NCI-H2029 (cell line): ENCODE measurements at regions not wholly inside any gene's neighbourhood (a gene's known extent, or its start where the extent isn't known, plus 50 kb on each side); places are given as distances from the start of the nearest gene placed in this dataset.

Experiments used
- DNase-seq: peaks from one replicate; lab custom pipeline; 2025; lab: John Stamatoyannopoulos, UW

- DNase-seq, result no peak
Measured at GRCh38 chr2:66382091-66382490, 52.8 kb upstream of the MEIS1 start.

GRCh38 chr2:66379473-66379872 is 55.5 kb upstream of the MEIS1 start:
- DNase-seq, result no peak

- DNase-seq, result no peak
Measured at GRCh38 chr2:66377832-66378231, 57.1 kb upstream of the MEIS1 start.

GRCh38 chr2:66370824-66371223 is 64.1 kb upstream of the MEIS1 start:
- DNase-seq, result no peak

- DNase-seq, result no peak
Measured at GRCh38 chr2:66366619-66367018, 68.3 kb upstream of the MEIS1 start.

GRCh38 chr2:66364495-66365333 is 70.2 kb upstream of the MEIS1 start:
- no peak for DNase-seq

- no peak for DNase-seq
Measured at GRCh38 chr2:66362701-66363100, 72.2 kb upstream of the MEIS1 start.

- DNase-seq, result no peak
Measured at GRCh38 chr2:66346231-66346664, 88.7 kb upstream of the MEIS1 start.

GRCh38 chr2:66344087-66344663 is 90.8 kb upstream of the MEIS1 start:
- peak; percentile 46 for DNase-seq

GRCh38 chr2:66343259-66343658 is 91.7 kb upstream of the MEIS1 start:
- no peak for DNase-seq

- no peak for DNase-seq
Measured at GRCh38 chr2:66340521-66340920, 94.4 kb upstream of the MEIS1 start.

GRCh38 chr2:66334237-66335029 is 100.5 kb upstream of the MEIS1 start:
- DNase-seq, result no peak

- no peak for DNase-seq
Measured at GRCh38 chr2:66331176-66331575, 103.7 kb upstream of the MEIS1 start.

GRCh38 chr2:66329081-66329605 is 105.8 kb upstream of the MEIS1 start:
- DNase-seq, result no peak

GRCh38 chr2:66327066-66327740 is 107.7 kb upstream of the MEIS1 start:
- DNase-seq, result no peak

- DNase-seq, result no peak
Measured at GRCh38 chr2:66324909-66325528, 109.9 kb upstream of the MEIS1 start.

GRCh38 chr2:66324356-66324755 is 110.6 kb upstream of the MEIS1 start:
- no peak for DNase-seq

GRCh38 chr2:66323406-66323805 is 111.5 kb upstream of the MEIS1 start:
- DNase-seq, result no peak

- DNase-seq, result no peak
Measured at GRCh38 chr2:66322506-66323260, 112.2 kb upstream of the MEIS1 start.

- DNase-seq, result no peak
Measured at GRCh38 chr2:66318009-66318561, 116.8 kb upstream of the MEIS1 start.
